ENCODE measurements at regions not wholly inside any gene's neighbourhood (a gene's known extent, or its start where the extent isn't known, plus 50 kb on each side); places are given as distances from the start of the nearest gene placed in this dataset.
A peak's percentile ranks its signal among the peaks of the same experiment; 100 is the strongest.

DNA sequence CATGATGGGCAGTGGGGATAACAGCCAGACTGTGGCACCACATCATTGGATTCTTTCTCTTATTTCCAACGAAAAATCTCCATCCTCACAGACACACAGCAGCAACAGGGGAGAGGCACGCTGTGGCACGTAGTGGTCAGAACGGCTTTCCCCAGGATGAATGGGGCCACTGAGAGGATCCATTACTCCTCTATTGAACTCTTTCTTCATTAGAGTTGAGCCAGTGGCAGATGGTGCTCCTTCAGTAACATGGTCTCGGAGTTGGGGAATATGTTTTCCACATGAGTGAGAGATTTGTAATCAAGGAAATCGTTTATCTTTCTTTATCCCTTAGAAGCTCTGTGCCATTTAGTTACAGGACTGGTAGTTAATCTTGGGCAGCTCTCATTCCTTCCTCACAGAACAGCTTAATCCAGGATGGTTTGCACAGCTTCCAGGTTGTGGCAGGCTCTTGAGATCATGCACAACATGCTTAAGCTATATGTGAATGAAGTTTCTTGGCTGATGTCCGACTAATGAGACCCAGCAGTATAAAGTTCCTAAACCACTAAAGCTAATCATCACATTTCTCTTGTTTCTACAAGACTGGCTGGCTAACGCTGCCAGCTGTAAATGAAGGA, 180.5 kb upstream of the SLC10A2 start:
- Mint-ChIP-seq H3K36me3 (ENCODE audit: low read depth) (no peaks in the 10 kb centered on the region), H3K27me3 (ENCODE audit: low read depth) (peaks cover 2% of the 10 kb centered on the region), H3K27ac (ENCODE audit: unreplicated experiment) (no peak overlapping the region), H3K4me1 (ENCODE audit: low read depth) (no peaks in the 10 kb centered on the region), H3K4me3 (ENCODE audit: unreplicated experiment) (no peak overlapping the region), H3K9me3 (ENCODE audit: low read depth) (peaks cover 6% of the 10 kb centered on the region)
- DNase-seq (ENCODE audit: low spot score): no peak
- TF ChIP-seq, protein P1, sequence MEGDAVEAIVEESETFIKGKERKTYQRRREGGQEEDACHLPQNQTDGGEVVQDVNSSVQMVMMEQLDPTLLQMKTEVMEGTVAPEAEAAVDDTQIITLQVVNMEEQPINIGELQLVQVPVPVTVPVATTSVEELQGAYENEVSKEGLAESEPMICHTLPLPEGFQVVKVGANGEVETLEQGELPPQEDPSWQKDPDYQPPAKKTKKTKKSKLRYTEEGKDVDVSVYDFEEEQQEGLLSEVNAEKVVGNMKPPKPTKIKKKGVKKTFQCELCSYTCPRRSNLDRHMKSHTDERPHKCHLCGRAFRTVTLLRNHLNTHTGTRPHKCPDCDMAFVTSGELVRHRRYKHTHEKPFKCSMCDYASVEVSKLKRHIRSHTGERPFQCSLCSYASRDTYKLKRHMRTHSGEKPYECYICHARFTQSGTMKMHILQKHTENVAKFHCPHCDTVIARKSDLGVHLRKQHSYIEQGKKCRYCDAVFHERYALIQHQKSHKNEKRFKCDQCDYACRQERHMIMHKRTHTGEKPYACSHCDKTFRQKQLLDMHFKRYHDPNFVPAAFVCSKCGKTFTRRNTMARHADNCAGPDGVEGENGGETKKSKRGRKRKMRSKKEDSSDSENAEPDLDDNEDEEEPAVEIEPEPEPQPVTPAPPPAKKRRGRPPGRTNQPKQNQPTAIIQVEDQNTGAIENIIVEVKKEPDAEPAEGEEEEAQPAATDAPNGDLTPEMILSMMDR (IDR thresholded peaks at IDR 0.05): no peak

DNA sequence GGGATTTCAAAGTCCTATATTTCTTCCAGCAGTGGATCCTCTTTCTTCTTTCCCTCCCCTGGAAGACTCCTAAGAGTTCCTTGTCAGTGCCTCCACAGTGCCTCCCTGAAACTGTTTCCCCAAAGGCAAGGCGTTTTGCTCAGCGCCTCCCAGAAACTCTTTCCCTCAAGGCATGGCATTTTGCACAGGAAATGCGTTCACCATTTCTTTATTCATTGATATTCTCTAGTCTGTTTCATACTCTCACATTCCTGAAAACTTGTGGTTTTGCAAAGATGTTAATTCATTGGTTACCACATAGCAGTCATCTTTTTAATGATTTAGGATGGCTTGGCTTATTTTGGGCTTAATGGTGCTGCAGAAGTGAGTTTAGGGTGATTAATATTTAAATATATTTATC, 177.3 kb upstream of the SLC10A2 start:
- Mint-ChIP-seq H3K27ac (ENCODE audit: unreplicated experiment) (no peak overlapping the region), H3K4me3 (ENCODE audit: unreplicated experiment) (no peak overlapping the region), H3K9me3 (ENCODE audit: low read depth) (peaks cover 4% of the 10 kb centered on the region), H3K36me3 (ENCODE audit: low read depth) (no peaks in the 10 kb centered on the region), H3K27me3 (ENCODE audit: low read depth) (peaks cover 2% of the 10 kb centered on the region), H3K4me1 (ENCODE audit: low read depth) (no peaks in the 10 kb centered on the region)
- TF ChIP-seq, protein P1 (IDR thresholded peaks at IDR 0.05): no peak
- no peak for DNase-seq (ENCODE audit: low spot score)

DNA sequence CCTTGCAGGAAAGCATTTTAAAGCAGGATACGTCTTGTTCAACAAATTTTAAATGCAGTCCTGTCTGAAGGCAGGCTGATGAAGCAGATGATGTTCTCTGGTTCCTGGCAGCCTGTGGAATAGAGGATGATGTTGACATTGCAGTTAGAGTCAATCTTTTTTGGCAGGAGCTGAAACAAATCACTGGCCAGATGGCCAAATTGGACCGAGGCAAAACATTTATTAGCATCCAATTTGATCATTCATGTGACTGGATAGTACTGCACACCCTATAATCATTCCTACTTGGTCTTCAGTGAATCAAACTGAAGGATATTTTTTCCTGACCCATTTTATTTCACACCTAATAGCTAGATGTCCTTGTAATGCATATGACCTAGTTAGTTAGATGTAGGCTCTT, 172.2 kb upstream of the SLC10A2 start:
- Mint-ChIP-seq H3K27ac (ENCODE audit: unreplicated experiment) (no peak overlapping the region), H3K27me3 (ENCODE audit: low read depth) (no peaks in the 10 kb centered on the region), H3K36me3 (ENCODE audit: low read depth) (no peaks in the 10 kb centered on the region), H3K9me3 (ENCODE audit: low read depth) (peaks cover 10% of the 10 kb centered on the region), H3K4me1 (ENCODE audit: low read depth) (no peaks in the 10 kb centered on the region), H3K4me3 (ENCODE audit: unreplicated experiment) (no peak overlapping the region)
- TF ChIP-seq, protein P1 (IDR thresholded peaks at IDR 0.05): no peak
- no peak for DNase-seq (ENCODE audit: low spot score)

DNA sequence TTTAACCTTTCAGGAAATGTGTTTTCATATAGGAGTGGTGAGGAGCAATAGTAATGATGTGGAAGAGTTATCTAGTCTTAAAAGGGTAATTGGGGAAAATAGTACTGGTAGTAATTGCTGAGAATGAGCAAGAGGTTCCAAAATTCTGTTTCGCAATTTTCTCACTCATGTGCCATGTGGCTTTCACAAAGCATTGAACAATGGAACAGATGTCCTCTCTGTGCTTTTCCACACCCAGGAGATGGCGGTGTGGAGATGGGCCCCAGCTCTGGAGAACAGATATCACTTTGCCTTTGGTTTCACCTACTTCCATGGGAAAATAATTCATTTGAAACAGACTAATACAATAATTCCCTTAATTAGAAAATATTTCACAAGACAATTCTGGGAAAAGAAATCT, 170.0 kb upstream of the SLC10A2 start:
- TF ChIP-seq, protein P1 (IDR thresholded peaks at IDR 0.05): peak; percentile 35
- no peak for DNase-seq (ENCODE audit: low spot score)
- Mint-ChIP-seq H3K9me3 (ENCODE audit: low read depth) (peaks cover 19% of the 10 kb centered on the region), H3K27ac (ENCODE audit: unreplicated experiment) (no peak overlapping the region), H3K27me3 (ENCODE audit: low read depth) (no peaks in the 10 kb centered on the region), H3K4me3 (ENCODE audit: unreplicated experiment) (no peak overlapping the region), H3K4me1 (ENCODE audit: low read depth) (no peaks in the 10 kb centered on the region), H3K36me3 (ENCODE audit: low read depth) (no peaks in the 10 kb centered on the region)

- Mint-ChIP-seq H3K27ac (ENCODE audit: unreplicated experiment) (no peak overlapping the region), H3K36me3 (ENCODE audit: low read depth) (no peaks in the 10 kb centered on the region), H3K4me1 (ENCODE audit: low read depth) (no peaks in the 10 kb centered on the region), H3K27me3 (ENCODE audit: low read depth) (peaks cover 2% of the 10 kb centered on the region), H3K9me3 (ENCODE audit: low read depth) (peaks cover 19% of the 10 kb centered on the region), H3K4me3 (ENCODE audit: unreplicated experiment) (no peak overlapping the region)
- no peak for DNase-seq (ENCODE audit: low spot score)
- TF ChIP-seq, protein P1 (IDR thresholded peaks at IDR 0.05): no peak
Observed at GRCh38 chr13:103229674-103230073, 163.5 kb upstream of the SLC10A2 start.

Data from chondrocyte (in vitro differentiated cells).